ENCODE measurements at regions not wholly inside any gene's neighbourhood (a gene's known extent, or its start where the extent isn't known, plus 50 kb on each side); places are given as distances from the start of the nearest gene placed in this dataset.

DNA sequence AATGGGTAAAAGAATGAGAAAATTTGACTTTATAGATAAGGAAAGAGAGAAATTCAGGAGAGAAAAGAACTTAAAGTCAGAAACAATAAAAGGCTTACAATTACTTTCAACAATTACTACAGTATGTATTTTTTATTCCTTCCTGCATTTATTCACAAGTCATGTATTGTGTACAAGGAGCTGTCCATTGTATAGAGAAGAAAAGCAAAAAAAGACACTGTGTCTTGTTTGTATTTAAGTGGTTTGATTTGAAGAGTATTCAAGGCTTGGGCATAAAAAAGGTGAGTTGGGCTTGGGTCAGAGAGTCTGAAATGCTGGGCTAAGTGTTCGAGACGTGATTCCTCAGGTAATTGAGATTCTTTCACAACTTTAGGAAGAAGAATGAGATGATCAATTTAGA, 394.2 kb upstream of the ROBO2 start:
- Histone ChIP-seq H3K27me3 (no peaks in the 10 kb centered on the region), H3K27ac (no peak overlapping the region), H3K4me3 (no peak overlapping the region), H3K4me1 (no peaks in the 10 kb centered on the region), H3K9me3 (no peaks in the 10 kb centered on the region), H3K36me3 (ENCODE audit: low read depth, missing control alignments) (no peaks in the 10 kb centered on the region)
- WGBS, 2 donors: 92 to 93% methylated on average over 2 of the region's 2 CpGs
- TF ChIP-seq, protein P1, sequence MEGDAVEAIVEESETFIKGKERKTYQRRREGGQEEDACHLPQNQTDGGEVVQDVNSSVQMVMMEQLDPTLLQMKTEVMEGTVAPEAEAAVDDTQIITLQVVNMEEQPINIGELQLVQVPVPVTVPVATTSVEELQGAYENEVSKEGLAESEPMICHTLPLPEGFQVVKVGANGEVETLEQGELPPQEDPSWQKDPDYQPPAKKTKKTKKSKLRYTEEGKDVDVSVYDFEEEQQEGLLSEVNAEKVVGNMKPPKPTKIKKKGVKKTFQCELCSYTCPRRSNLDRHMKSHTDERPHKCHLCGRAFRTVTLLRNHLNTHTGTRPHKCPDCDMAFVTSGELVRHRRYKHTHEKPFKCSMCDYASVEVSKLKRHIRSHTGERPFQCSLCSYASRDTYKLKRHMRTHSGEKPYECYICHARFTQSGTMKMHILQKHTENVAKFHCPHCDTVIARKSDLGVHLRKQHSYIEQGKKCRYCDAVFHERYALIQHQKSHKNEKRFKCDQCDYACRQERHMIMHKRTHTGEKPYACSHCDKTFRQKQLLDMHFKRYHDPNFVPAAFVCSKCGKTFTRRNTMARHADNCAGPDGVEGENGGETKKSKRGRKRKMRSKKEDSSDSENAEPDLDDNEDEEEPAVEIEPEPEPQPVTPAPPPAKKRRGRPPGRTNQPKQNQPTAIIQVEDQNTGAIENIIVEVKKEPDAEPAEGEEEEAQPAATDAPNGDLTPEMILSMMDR (IDR thresholded peaks at IDR 0.05): no peak
- TF ChIP-seq POLR2A (IDR thresholded peaks at IDR 0.05): no peak
- intact Hi-C loops (cut with DNase I; ENCODE audit: low total_unique reads): no loop called here
- DNase-seq: no peak

DNA sequence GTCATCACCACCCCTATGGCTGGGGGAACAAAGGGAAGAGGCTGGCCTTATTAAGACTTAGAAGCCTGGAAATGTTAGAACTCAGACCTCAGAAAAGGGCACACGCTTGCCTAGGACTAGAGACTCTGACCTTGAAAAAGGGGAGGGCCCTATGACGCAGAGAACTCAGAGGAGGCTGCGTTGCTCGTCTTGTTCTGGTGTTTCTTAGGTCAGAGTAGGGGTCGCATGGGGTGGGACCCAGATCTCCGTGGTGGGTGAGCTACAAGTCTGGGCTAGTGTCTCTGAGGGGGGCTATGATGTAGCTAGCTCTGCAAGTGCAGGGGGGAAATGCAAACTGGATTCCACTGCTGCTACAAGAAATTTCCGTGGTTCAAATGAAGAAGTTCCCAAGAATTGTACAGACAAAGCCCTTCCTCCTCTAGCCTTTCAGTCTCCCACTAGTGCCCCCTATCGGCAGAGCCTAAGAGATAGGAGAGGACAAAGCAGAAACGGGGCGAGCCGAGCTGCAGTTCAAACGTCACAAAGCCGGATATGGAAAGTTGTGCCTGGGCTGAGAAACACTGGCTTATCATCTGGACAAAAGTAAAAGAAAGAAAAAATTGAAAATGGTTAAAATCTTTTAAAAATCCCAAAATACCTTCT, 392.9 kb upstream of the ROBO2 start:
- Histone ChIP-seq H3K9me3 (no peaks in the 10 kb centered on the region), H3K27ac (no peak overlapping the region), H3K27me3 (no peaks in the 10 kb centered on the region), H3K4me1 (no peaks in the 10 kb centered on the region), H3K4me3 (peak overlapping the region in 1 of 2 donors; percentile 14), H3K36me3 (ENCODE audit: low read depth, missing control alignments) (no peaks in the 10 kb centered on the region)
- WGBS, 2 donors: 52 to 67% methylated on average over 13 of the region's 13 CpGs
- intact Hi-C loops (cut with DNase I; ENCODE audit: low total_unique reads): no loop called here
- DNase-seq: peak; percentile 60
- no peak for TF ChIP-seq POLR2A (IDR thresholded peaks at IDR 0.05)
- TF ChIP-seq, protein P1 (IDR thresholded peaks at IDR 0.05): peak in 1 of 3 experiments; percentile 13

DNA sequence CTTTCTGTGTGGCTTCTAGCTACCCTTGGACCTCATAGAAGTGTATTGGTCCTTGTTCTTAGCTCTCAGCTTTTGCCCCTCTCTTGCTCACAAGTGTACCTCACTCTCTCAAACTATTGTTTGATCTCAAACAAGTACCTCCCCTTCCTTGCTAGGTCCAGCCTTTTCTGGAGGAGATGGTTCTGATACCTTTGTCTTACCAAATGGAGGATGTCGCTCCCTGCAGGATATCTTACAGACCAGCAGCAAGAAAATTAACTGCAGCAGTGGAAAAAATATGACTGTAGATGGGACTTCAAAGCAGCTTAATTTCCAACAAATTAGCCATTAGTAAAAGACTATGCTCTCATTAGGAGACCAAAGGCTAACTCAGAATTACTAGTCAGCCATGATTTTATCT, 388.1 kb upstream of the ROBO2 start:
- Histone ChIP-seq H3K36me3 (ENCODE audit: low read depth, missing control alignments) (no peaks in the 10 kb centered on the region), H3K4me1 (no peaks in the 10 kb centered on the region), H3K4me3 (no peak overlapping the region), H3K27ac (no peak overlapping the region), H3K9me3 (no peaks in the 10 kb centered on the region), H3K27me3 (no peaks in the 10 kb centered on the region)
- no peak for DNase-seq
- intact Hi-C loops (cut with DNase I; ENCODE audit: low total_unique reads): no loop called here
- TF ChIP-seq, protein P1 (IDR thresholded peaks at IDR 0.05): no peak
- TF ChIP-seq POLR2A (IDR thresholded peaks at IDR 0.05): no peak
- WGBS, 2 donors: 78 to 88% methylated on average over 1 of the region's 1 CpG

DNA sequence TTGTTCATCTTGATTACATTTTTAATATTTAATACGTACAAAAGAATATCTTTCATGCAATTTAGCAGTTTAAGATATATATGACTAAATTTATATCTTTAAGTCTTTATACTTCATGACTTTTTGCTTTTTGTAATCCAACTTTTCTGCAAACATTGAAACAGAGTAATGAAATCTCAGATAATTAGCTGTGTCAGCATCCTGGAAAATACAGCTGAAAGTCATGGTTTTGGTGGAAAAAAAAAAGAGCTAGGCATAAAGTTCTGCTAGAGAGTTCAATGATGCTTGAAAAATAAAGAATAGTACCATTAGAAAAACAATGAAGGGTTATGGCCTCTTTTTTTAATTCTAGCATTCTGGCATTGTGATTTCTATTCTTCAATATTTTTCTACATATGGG, 387.4 kb upstream of the ROBO2 start:
- Histone ChIP-seq H3K27ac (no peak overlapping the region), H3K27me3 (no peaks in the 10 kb centered on the region), H3K36me3 (ENCODE audit: low read depth, missing control alignments) (no peaks in the 10 kb centered on the region), H3K4me3 (no peak overlapping the region), H3K9me3 (no peaks in the 10 kb centered on the region), H3K4me1 (no peaks in the 10 kb centered on the region)
- intact Hi-C loops (cut with DNase I; ENCODE audit: low total_unique reads): no loop called here
- 63 to 88% methylated on average over 1 of the region's 1 CpG for WGBS, 2 donors
- TF ChIP-seq, protein P1 (IDR thresholded peaks at IDR 0.05): no peak
- no peak for TF ChIP-seq POLR2A (IDR thresholded peaks at IDR 0.05)
- no peak for DNase-seq

DNA sequence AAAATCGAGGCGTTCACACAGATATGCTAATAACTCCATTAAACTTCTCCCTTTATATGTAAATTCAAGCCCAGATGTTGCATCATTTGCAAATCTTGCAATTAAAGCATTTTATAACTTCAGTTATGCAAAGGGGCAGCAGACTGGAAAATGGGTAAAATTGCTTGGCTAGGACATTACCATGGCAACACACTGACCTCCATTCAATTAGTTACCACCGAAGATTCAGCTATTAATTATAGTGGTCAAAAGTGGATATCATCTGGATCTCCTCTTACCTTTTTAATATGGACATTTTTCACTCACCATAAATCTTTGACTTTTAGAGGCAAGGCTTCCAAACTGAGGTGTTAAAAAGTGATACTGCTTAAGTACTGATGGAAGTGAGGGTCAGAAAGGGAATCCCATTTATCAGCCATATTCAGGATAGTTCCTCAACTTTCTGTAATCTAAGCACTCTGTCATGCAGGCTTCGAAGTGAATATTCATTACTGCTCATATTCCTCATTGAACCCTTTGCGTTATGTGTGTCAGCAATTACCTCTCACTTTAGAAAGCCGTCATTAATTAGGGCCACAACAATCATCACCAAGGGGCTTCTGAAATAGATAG, 386.2 kb upstream of the ROBO2 start:
- WGBS, 2 donors: 77 to 80% methylated on average over 6 of the region's 6 CpGs
- no peak for DNase-seq
- no peak overlapping the region for H3K4me3 ChIP-seq
- TF ChIP-seq, protein P1 (IDR thresholded peaks at IDR 0.05): no peak
- TF ChIP-seq POLR2A (IDR thresholded peaks at IDR 0.05): no peak
- no peak overlapping the region for H3K27ac ChIP-seq
- H3K27me3 ChIP-seq: no peaks in the 10 kb centered on the region
- no peaks in the 10 kb centered on the region for H3K4me1 ChIP-seq
- H3K36me3 ChIP-seq (ENCODE audit: low read depth, missing control alignments): no peaks in the 10 kb centered on the region
- H3K9me3 ChIP-seq: no peaks in the 10 kb centered on the region
- intact Hi-C loops (cut with DNase I; ENCODE audit: low total_unique reads): no loop called here

All from testis (tissue), 2 donors.